ENCODE measurements at regions not wholly inside any gene's neighbourhood (a gene's known extent, or its start where the extent isn't known, plus 50 kb on each side); places are given as distances from the start of the nearest gene placed in this dataset.

DNA sequence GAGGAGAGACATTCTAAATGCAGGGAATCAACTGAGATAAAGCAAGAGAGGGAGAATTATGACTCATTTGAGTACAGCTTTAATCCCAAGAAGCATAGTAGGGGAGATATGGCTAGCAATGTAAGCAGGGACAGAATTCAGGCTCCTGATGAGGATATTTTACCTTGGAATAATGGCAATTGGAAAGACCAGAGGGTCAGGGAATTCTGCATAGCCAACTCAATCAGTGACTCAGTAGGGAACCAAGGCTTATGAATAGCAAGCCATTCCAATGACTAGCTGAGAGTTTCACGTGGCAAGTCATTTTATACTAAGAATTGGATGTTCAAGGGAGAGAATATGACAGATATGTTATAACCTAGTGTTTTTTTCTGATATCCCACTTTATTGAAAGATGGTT lies 563.8 kb upstream of the NETO1 start:
- TF ChIP-seq CTCF (IDR thresholded peaks at IDR 0.05) (no peak), POLR2A (IDR thresholded peaks at IDR 0.05) (no peak), POLR2AphosphoS5 (IDR thresholded peaks at IDR 0.05; ENCODE audit: insufficient read depth in 1 of 2, low read depth in 1 of 2) (no peak)

Measured in vagina (tissue), 2 donors.